ENCODE measurements at regions not wholly inside any gene's neighbourhood (a gene's known extent, or its start where the extent isn't known, plus 50 kb on each side); places are given as distances from the start of the nearest gene placed in this dataset.

DNA sequence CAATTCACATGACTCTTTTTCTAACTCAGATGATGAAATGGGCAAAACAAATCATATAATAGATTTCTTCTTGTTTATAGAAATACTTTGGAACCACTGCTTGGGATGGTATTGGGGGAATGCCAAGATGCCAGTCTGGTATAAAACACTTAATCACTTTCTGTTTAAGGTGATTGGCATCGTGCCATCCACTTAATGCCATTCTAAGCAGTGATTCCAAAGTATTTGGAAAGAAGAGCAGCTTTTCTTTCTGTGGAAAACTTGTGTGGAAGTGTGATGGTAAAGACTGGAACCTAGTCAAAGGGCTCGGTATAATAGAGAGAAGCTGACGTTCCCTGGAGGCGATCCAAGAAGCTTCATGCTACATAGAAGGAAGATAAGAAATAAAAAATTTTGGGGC lies 120.6 kb downstream of the TMEM26 start:
- H3K27me3 ChIP-seq (ENCODE audit: control insufficient read depth, insufficient read depth, low read length) = no peaks in the 10 kb centered on the region
- no peak overlapping the region for H2BK20ac ChIP-seq (ENCODE audit: low read depth, low read length)
- no CpG with 5 or more reads among the region's 4 CpGs for WGBS, 2 experiments (ENCODE audit: extremely low coverage in 2 of 2, insufficient read length in 1 of 2)
- CTCF ChIA-PET = no interaction called here
- H3K14ac ChIP-seq (replicated peaks; ENCODE audit: low read depth, low read length) = no peak overlapping the region
- no peaks in the 10 kb centered on the region for H3K4me1 ChIP-seq (ENCODE audit: control insufficient read depth, insufficient read depth, low read length)
- no peak overlapping the region for H2AK5ac ChIP-seq (ENCODE audit: low read depth, low read length)
- H4K8ac ChIP-seq (ENCODE audit: low read depth in 2 of 2, low read length in 2 of 2) = no peak overlapping the region
- H4K20me1 ChIP-seq (ENCODE audit: insufficient read depth, low read length) = no peaks in the 10 kb centered on the region
- H3K4me2 ChIP-seq (ENCODE audit: low read depth, low read length) = no peak overlapping the region
- TF ChIP-seq POLR2A (IDR thresholded peaks at IDR 0.05; ENCODE audit: low read depth, low read length) = no peak
- TF ChIP-seq BHLHE40 (IDR thresholded peaks at IDR 0.05; ENCODE audit: low read depth, low read length) = no peak
- TF ChIP-seq NFE2L2 (IDR thresholded peaks at IDR 0.05; ENCODE audit: low read depth, low read length) = no peak
- no peak for TF ChIP-seq RFX5 (IDR thresholded peaks at IDR 0.05; ENCODE audit: low read depth, low read length)
- TF ChIP-seq SMC3 (IDR thresholded peaks at IDR 0.05; ENCODE audit: low read depth, low read length) = no peak
- no peak for TF ChIP-seq CEBPB (IDR thresholded peaks at IDR 0.05; ENCODE audit: low read depth, low read length)
- TF ChIP-seq, protein P1, sequence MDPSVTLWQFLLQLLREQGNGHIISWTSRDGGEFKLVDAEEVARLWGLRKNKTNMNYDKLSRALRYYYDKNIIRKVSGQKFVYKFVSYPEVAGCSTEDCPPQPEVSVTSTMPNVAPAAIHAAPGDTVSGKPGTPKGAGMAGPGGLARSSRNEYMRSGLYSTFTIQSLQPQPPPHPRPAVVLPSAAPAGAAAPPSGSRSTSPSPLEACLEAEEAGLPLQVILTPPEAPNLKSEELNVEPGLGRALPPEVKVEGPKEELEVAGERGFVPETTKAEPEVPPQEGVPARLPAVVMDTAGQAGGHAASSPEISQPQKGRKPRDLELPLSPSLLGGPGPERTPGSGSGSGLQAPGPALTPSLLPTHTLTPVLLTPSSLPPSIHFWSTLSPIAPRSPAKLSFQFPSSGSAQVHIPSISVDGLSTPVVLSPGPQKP (IDR thresholded peaks at IDR 0.05; ENCODE audit: borderline replicate concordance, low read depth, low read length) = no peak
- TF ChIP-seq CHD1 (IDR thresholded peaks at IDR 0.05; ENCODE audit: low read depth, low read length) = no peak
- TF ChIP-seq MXI1 (IDR thresholded peaks at IDR 0.05; ENCODE audit: borderline replicate concordance, low read depth, low read length) = no peak
- no peak for TF ChIP-seq RCOR1 (IDR thresholded peaks at IDR 0.05; ENCODE audit: insufficient replicate concordance, low read length)
- TF ChIP-seq RAD21 (IDR thresholded peaks at IDR 0.05; ENCODE audit: low read length) = no peak
- TF ChIP-seq CTCF (conservative IDR thresholded peaks at IDR 0.05; ENCODE audit: low read depth, low read length) = no peak
- no peak for TF ChIP-seq MAFK (IDR thresholded peaks at IDR 0.05; ENCODE audit: low read depth, low read length)
- no peak for TF ChIP-seq FOS (IDR thresholded peaks at IDR 0.05; ENCODE audit: low read depth, low read length)
- TF ChIP-seq, protein P2, sequence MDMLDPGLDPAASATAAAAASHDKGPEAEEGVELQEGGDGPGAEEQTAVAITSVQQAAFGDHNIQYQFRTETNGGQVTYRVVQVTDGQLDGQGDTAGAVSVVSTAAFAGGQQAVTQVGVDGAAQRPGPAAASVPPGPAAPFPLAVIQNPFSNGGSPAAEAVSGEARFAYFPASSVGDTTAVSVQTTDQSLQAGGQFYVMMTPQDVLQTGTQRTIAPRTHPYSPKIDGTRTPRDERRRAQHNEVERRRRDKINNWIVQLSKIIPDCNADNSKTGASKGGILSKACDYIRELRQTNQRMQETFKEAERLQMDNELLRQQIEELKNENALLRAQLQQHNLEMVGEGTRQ (IDR thresholded peaks at IDR 0.05; ENCODE audit: low read depth, low read length) = no peak
- TF ChIP-seq MAZ (IDR thresholded peaks at IDR 0.05; ENCODE audit: borderline replicate concordance, low read depth, low read length) = no peak
- no peak overlapping the region for H3K18ac ChIP-seq (ENCODE audit: low read depth, low read length)
- H3K27ac ChIP-seq (ENCODE audit: insufficient read depth, low read length) = no peak overlapping the region
- H2AK9ac ChIP-seq (replicated peaks; ENCODE audit: low read depth, low read length, poor library complexity) = no peak overlapping the region
- H2BK5ac ChIP-seq (ENCODE audit: low read depth, low read length, poor library complexity, severe bottlenecking) = no peak overlapping the region
- no peak overlapping the region for H2BK120ac ChIP-seq (ENCODE audit: low read depth, low read length)
- no peaks in the 10 kb centered on the region for H3K9me1 ChIP-seq (ENCODE audit: insufficient read depth, low read length)
- BruUV-seq (replicated peaks) = no TSS peak
- H2AFZ ChIP-seq (replicated peaks; ENCODE audit: low read length, poor library complexity) = no peak overlapping the region
- dilution Hi-C loops (cut with HindIII; ENCODE audit: low sequenced_read_pairs, unreplicated experiment) (no loop called here), intact Hi-C loops (cut with micrococcal nuclease) (no loop called here), in situ Hi-C loops (cut with MboI; ENCODE audit: low sequenced_read_pairs) (no loop called here)
- H3K56ac ChIP-seq (ENCODE audit: extremely low read depth, insufficient read depth, low read length) = no peak overlapping the region
- no peak overlapping the region for H3K4me3 ChIP-seq (ENCODE audit: insufficient read depth, low read depth, low read length)
- no peak overlapping the region for H3K23ac ChIP-seq (ENCODE audit: low read depth, low read length)
- H4K5ac ChIP-seq (ENCODE audit: low read depth, low read length) = no peak overlapping the region
- ATAC-seq (ENCODE audit: low read depth) = no peak
- no peak overlapping the region for H3K9ac ChIP-seq (ENCODE audit: low read depth, low read length)
- H3K79me1 ChIP-seq (ENCODE audit: low read depth in 1 of 2, low read length in 2 of 2) = no peaks in the 10 kb centered on the region
- no peak overlapping the region for H4K91ac ChIP-seq (ENCODE audit: insufficient read depth, low read depth, low read length)
- H3K36me3 ChIP-seq (ENCODE audit: control insufficient read depth, insufficient read depth, low read length) = no peaks in the 10 kb centered on the region
- no peaks in the 10 kb centered on the region for H3K9me3 ChIP-seq (ENCODE audit: control insufficient read depth, insufficient read depth, low read length)
- no peak for DNase-seq
- POLR2A ChIA-PET (ENCODE audit: unreplicated experiment) = no interaction called here
- no peak overlapping the region for H3K4ac ChIP-seq (ENCODE audit: low read depth, low read length)
- H2BK15ac ChIP-seq (ENCODE audit: low read depth, low read length) = no peak overlapping the region
